Femur (tissue), 1 donor: ENCODE measurements at regions not wholly inside any gene's neighbourhood (a gene's known extent, or its start where the extent isn't known, plus 50 kb on each side); places are given as distances from the start of the nearest gene placed in this dataset.

Source experiments
- DNase-seq: peaks from one replicate; pipeline ENCODE4 v3.0.0-alpha.2; 2017

GRCh38 chr10:131695496-131696165 lies 205.2 kb upstream of the PPP2R2D start:
- DNase-seq, result no peak

- DNase-seq, result no peak
Measured at GRCh38 chr10:131697476-131698128, 203.2 kb upstream of the PPP2R2D start.

DNA sequence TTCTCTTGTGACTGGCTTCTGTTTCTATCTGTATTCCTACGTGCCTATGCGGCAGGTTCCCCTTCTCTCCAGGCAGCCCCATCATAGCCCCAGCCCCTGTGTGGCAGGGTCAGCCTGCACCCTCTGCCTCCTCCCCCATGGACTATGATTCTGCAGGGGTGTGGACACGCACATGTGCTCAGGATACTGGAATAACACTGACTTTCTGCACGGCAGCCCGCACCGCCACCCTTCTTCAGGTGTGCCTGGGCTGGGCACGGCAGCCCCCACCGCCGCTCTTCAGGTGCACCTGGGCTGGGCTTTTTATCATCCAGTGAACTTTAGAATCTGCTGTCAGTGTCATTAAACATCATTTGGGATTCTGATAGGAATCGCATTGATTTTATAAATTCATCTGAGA lies 202.6 kb upstream of the PPP2R2D start:
- no peak for DNase-seq

GRCh38 chr10:131698986-131699385 lies 201.8 kb upstream of the PPP2R2D start:
- DNase-seq, result no peak

- no peak for DNase-seq
Measured at GRCh38 chr10:131700032-131700431, 200.8 kb upstream of the PPP2R2D start.

GRCh38 chr10:131700506-131700905 lies 200.3 kb upstream of the PPP2R2D start:
- DNase-seq, result no peak

DNA sequence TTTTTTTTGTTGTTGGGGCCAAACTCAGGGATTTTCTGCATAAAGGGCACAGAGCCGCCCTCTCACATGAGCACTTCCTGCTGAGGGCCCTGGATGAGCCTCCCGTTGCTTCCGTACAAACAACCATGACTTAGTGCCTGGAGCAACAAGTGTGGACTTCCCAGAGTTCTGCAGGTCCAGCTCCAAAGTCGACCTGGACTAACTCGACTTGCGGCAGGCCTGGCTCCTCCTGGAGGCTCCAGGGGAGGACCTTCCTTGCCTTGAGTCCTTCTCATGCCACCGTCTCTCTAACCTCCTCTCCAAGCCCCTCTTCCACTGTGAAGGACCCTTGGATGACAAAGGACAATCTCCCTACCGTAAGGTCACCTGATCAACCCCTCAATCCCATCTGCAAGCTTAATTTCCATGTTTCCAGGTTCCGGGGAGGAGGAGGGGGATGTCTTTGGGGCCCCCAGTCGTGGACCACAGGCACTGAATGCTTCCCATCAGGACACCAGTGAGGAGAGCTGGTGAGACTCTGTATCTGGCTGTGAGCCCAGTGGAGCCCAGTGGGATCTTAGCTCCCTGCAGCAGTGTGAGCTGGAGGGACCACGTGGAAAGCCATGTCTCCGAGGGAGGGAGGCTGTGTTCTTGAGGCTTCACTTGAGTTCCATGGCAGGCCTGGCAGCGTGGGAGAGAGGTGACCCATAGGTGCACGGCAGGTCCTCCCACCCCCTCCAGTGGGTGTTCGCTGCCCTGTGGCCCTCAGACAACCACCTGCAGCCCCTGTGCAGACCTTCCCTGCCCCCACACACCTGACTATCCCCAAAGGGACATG lies 199.5 kb upstream of the PPP2R2D start:
- DNase-seq, result no peak

DNA sequence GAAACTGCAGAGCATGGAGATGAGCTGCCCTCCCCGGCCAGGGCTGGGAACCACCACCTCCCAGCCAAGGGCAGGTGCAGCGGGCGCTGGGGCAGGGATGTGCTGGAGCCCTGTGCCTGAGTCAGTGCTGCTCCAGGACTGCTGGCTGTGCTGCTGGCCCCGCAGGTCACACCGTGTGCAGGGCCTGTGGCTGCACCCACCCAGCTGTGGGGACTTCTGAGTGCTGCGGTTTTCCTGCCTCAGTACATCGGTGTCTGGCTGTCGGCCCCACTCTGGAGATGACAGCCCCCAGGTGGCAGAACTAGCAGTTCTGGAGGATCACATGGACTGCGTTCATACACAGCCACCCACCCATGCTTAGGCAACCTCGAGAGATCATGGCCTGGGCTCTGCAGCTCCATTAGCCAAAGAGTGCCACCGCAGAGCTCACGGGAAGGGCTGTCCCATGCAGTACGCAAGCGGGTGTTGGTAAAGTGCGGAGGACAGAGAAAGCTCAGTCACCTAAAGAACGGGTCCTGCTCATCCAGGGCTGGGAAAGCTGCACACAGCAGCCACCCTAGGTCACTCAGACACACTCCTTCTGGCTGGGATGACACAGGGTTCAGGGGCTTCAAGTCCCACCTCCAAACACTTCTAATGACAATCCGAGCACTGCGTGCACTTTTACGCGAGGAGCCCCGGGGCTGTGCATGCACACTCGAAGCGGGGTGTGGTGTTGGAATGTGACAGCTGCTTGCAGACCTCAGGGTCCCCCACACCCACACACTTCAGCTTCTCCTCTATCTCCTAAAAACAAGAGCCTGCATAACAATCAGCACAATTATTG lies 198.1 kb upstream of the PPP2R2D start:
- no peak for DNase-seq

GRCh38 chr10:131703541-131703940 lies 197.3 kb upstream of the PPP2R2D start:
- DNase-seq, result no peak

DNA sequence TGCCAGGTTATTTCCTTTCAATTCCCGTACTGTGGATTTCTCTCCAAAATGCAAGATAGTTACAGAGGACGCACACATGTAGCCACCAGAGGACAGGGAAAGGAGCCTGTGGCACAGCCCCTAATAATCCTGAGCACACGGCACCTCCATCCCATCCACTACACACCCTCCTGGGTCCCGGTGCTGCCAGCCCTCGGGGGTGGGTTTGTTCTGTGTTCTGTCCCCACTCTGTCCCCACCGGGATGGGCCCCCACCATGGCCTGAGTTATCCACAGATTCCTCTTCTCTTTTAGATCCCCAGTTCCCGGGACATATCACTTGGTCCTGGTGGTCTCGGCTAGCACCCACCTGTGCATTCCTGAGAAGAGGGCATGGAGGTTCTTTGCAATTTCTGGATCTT lies 196.9 kb upstream of the PPP2R2D start:
- no peak for DNase-seq

- no peak for DNase-seq
Measured at GRCh38 chr10:131706476-131706875, 194.3 kb upstream of the PPP2R2D start.

GRCh38 chr10:131706952-131707351 lies 193.9 kb upstream of the PPP2R2D start:
- peak; percentile 2 for DNase-seq

DNA sequence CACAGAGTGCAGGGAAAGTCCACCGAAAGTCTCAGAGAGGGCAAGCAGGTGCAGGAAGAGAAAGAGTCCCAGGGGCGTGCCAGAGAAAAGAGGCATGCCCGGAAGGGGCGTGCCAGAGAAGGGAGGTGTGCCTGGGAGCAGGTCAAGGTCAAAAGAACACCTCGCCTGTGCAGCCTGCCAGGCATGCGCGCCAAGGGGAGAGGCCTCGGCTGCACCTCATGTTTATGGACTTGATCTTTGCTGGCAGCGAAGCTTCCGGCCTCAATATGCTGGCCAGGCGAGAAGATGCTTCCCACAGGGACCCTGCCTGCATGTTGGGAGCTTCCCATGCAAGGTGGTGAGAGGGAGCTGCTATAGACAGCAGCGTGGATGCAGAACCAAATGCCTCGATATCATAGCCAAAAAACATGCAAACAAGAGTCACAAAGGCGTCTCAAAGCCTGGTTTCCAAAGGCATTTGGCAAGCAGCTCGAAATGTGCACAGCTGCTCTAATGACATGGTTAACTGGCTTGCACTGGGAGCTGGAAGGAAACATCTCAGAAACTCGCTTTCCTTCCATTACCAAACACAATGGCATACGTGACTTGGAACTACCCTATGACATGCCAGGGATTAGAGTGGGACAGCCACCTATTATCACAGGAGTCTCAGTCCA lies 192.5 kb upstream of the PPP2R2D start:
- DNase-seq, result peak; percentile 43

DNA sequence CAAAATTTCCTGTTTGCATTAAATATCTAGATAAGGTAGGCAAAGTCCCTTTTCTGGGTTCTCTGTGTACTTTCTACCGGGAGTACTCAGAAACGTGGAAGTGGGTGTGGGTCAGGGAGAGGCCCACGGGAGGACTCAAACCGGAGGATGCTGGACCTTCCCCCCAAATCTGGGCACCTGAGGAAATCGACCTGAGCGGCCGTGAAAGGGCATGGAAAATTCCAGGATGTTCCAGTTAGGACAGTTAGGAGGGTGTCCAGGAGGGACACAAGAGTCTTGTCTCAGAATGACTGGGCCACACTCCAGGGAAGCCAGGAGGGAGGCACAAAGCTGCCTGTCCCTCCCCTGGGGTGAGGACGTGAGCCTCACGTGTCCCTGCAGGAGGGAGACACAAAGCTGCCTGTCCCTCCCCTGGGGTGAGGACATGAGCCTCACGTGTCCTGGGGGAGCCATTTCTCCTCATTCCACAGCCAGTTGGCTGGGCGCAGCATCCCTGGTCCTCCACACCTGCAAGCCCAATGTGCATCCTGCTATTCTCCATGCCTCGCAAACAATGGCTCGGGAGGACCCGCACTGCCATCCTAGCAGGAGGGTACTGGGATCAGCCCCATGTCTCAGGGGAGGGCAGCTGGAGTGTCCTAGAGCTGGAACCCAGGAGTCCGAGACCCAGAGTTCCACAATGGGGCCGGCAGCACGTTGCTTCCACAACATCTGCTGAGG lies 190.5 kb upstream of the PPP2R2D start:
- DNase-seq, result no peak

DNA sequence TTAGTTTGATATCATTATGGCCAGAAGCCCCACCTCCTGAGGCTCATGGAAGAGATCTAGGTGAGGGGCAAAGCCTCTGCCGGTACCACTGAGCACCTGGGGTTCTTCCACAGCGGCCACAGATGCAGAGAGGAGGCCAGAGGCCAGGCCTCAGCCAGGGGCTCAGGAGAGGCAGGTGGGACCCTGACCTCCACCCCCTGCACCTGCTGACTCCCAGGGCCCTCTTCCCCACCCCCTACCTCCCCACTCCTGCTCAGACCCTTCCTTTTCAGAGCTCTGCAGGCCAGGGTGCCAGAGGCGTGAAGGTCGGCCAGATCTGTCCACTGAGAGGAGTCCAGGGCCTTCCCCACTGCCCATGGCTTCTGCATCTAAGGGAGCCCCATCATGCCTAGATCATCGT lies 178.7 kb upstream of the PPP2R2D start:
- no peak for DNase-seq

- DNase-seq, result no peak
Measured at GRCh38 chr10:131722525-131723264, 178.1 kb upstream of the PPP2R2D start.

GRCh38 chr10:131723297-131724168 lies 177.3 kb upstream of the PPP2R2D start:
- DNase-seq, result no peak

GRCh38 chr10:131724169-131724545 lies 176.7 kb upstream of the PPP2R2D start:
- DNase-seq, result no peak

DNA sequence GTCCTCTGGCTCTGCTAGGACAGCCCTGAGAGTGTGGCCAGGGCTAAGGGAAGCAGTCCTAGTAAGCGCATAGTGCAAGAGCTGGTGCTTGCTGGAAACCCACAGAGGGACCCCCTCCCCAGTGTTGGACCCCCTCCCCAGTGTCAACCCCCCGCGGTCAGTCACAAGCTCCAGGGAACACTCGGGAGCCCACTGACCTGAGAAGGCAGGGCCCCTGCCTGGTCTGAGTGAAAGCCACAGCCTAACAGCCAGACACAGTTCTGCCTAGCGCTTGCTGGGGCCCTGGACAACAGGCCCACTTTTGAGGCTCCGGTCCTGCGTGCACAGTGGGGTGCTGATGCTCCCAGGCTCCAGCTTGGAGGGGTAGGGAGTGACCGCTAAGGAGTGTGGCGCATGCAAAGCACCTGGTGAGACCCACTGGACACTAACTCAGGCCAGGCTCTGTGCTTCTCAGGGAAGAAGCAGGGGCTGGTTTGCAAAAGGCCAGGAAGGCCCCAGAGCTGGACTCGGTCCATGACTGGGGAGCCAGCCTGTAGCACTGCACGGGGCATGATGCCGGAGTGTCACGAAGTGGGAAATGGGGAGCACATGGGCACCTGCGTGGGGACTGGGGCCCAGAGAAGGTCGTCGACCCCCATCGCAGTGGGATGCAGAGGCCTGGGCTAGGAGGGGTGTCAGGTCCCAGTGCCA lies 175.8 kb upstream of the PPP2R2D start:
- peak; percentile 12 for DNase-seq
